ENCODE measurements at regions not wholly inside any gene's neighbourhood (a gene's known extent, or its start where the extent isn't known, plus 50 kb on each side); places are given as distances from the start of the nearest gene placed in this dataset.

DNA sequence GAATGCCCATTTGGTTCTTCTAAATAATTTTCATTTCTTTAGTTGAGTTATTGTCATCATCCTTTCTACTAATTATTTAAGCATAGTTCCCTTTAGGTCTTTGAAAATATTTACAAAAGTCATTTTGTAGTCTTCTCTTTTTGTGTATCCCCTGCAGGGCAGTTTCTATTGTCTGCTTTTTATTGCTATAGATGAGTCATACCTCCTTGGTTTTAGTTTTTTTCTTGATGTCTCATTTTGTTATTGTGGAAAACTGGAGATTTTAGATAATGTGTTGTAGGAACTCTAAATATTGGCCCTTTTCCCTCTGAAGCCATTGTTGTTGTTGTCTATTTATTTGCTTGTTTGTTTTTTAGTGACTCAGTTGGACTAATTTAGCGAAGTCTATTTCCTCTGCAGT lies 387.9 kb downstream of the NUF2 start:
- no peaks in the 10 kb centered on the region for H3K9me1 ChIP-seq (ENCODE audit: insufficient read depth, low read length)
- in situ Hi-C loops (cut with MboI; ENCODE audit: low sequenced_read_pairs), result no loop called here
- H4K8ac ChIP-seq (ENCODE audit: low read depth in 2 of 2, low read length in 2 of 2), result no peak overlapping the region
- no peak overlapping the region for H4K5ac ChIP-seq (ENCODE audit: low read depth, low read length)
- no peak overlapping the region for H3K4ac ChIP-seq (ENCODE audit: low read depth, low read length)
- no peaks in the 10 kb centered on the region for H3K4me1 ChIP-seq (ENCODE audit: control insufficient read depth, insufficient read depth, low read length)
- intact Hi-C loops (cut with micrococcal nuclease), result no loop called here
- H2AK9ac ChIP-seq (replicated peaks; ENCODE audit: low read depth, low read length, poor library complexity), result no peak overlapping the region
- H3K27me3 ChIP-seq (ENCODE audit: control insufficient read depth, insufficient read depth, low read length), result no peaks in the 10 kb centered on the region
- BruUV-seq (replicated peaks), result no TSS peak
- CTCF ChIA-PET, result no interaction called here
- H3K9ac ChIP-seq (ENCODE audit: low read depth, low read length), result no peak overlapping the region
- H2BK20ac ChIP-seq (ENCODE audit: low read depth, low read length), result no peak overlapping the region
- no peak overlapping the region for H3K18ac ChIP-seq (ENCODE audit: low read depth, low read length)
- H3K36me3 ChIP-seq (ENCODE audit: control insufficient read depth, insufficient read depth, low read length), result no peaks in the 10 kb centered on the region
- TF ChIP-seq MXI1 (IDR thresholded peaks at IDR 0.05; ENCODE audit: borderline replicate concordance, low read depth, low read length) (no peak), FOS (IDR thresholded peaks at IDR 0.05; ENCODE audit: low read depth, low read length) (no peak), RAD21 (IDR thresholded peaks at IDR 0.05; ENCODE audit: low read length) (no peak), MAFK (IDR thresholded peaks at IDR 0.05; ENCODE audit: low read depth, low read length) (no peak)
- WGBS, 2 experiments (ENCODE audit: extremely low coverage in 2 of 2, insufficient read length in 1 of 2), result 33% methylated on average over 1 of the region's 1 CpG; no CpG with 5 or more reads in 1 of the 2 experiments
- H4K20me1 ChIP-seq (ENCODE audit: insufficient read depth, low read length), result no peaks in the 10 kb centered on the region
- no peak overlapping the region for H3K27ac ChIP-seq (ENCODE audit: insufficient read depth, low read length)
- no peaks in the 10 kb centered on the region for H3K79me1 ChIP-seq (ENCODE audit: low read depth in 1 of 2, low read length in 2 of 2)
- H2AK5ac ChIP-seq (ENCODE audit: low read depth, low read length), result no peak overlapping the region
- H3K23ac ChIP-seq (ENCODE audit: low read depth, low read length), result no peak overlapping the region
- DNase-seq, result no peak
- no peak overlapping the region for H4K91ac ChIP-seq (ENCODE audit: insufficient read depth, low read depth, low read length)
- H2AFZ ChIP-seq (replicated peaks; ENCODE audit: low read length, poor library complexity), result no peak overlapping the region
- no peak overlapping the region for H3K4me2 ChIP-seq (ENCODE audit: low read depth, low read length)
- H2BK15ac ChIP-seq (ENCODE audit: low read depth, low read length), result no peak overlapping the region
- no peak for ATAC-seq (ENCODE audit: low read depth)
- dilution Hi-C loops (cut with HindIII; ENCODE audit: low sequenced_read_pairs, unreplicated experiment), result no loop called here
- H2BK120ac ChIP-seq (ENCODE audit: low read depth, low read length), result no peak overlapping the region
- no peak overlapping the region for H2BK5ac ChIP-seq (ENCODE audit: low read depth, low read length, poor library complexity, severe bottlenecking)
- H3K4me3 ChIP-seq (ENCODE audit: insufficient read depth, low read depth, low read length), result no peak overlapping the region
- POLR2A ChIA-PET (ENCODE audit: unreplicated experiment), result no interaction called here
- no peaks in the 10 kb centered on the region for H3K9me3 ChIP-seq (ENCODE audit: control insufficient read depth, insufficient read depth, low read length)
- no peak overlapping the region for H3K56ac ChIP-seq (ENCODE audit: extremely low read depth, insufficient read depth, low read length)
- no peak overlapping the region for H3K14ac ChIP-seq (replicated peaks; ENCODE audit: low read depth, low read length)

Data from IMR-90 (cell line).